Neural progenitor cell (in vitro differentiated cells): ENCODE measurements at regions not wholly inside any gene's neighbourhood (a gene's known extent, or its start where the extent isn't known, plus 50 kb on each side); places are given as distances from the start of the nearest gene placed in this dataset.

Experiments
- DNase-seq: peaks from one replicate; pipeline ENCODE4 v3.0.0-alpha.2; 2016; ENCODE audit warnings: low spot score
- H2AFZ ChIP-seq: fragments of 200-600 bp; sonication (generic); replicated peaks from 2 replicates; pipeline ENCODE4 v1.6.1; 2016; ENCODE audit warnings: antibody characterized with exemption
- H3F3A ChIP-seq: fragments of 200-600 bp; sonication (generic); 2 replicates; pipeline ENCODE4 v1.6.1; 2016; ENCODE audit warnings: antibody characterized with exemption, low read depth
- H3K27ac ChIP-seq: fragments of 200-600 bp; sonication (generic); 2 replicates; pipeline ENCODE4 v1.5.1; 2016; ENCODE audit warnings: mild to moderate bottlenecking
- H3K27me3 ChIP-seq: fragments of 200-600 bp; sonication (generic); 2 replicates; pipeline ENCODE4 v1.6.1; 2016; ENCODE audit warnings: mild to moderate bottlenecking, moderate library complexity
- H3K36me3 ChIP-seq: fragments of 200-600 bp; sonication (generic); 2 replicates; pipeline ENCODE4 v1.5.1; 2016
- H3K4me1 ChIP-seq: fragments of 200-600 bp; sonication (generic); 2 replicates; pipeline ENCODE4 v1.6.1; 2016; ENCODE audit warnings: mixed run types
- H3K4me2 ChIP-seq: fragments of 200-600 bp; sonication (generic); 2 replicates; pipeline ENCODE4 v1.6.1; 2016
- H3K4me3 ChIP-seq: fragments of 200-600 bp; sonication (generic); 2 replicates; pipeline ENCODE4 v1.5.1; 2016
- H3K79me2 ChIP-seq: fragments of 200-600 bp; sonication (generic); 2 replicates; pipeline ENCODE4 v1.6.1; 2016; ENCODE audit warnings: low read depth
- H3K9ac ChIP-seq: fragments of 200-600 bp; sonication (generic); 2 replicates; pipeline ENCODE4 v1.6.1; 2016
- H3K9me3 ChIP-seq: fragments of 200-600 bp; sonication (generic); 2 replicates; pipeline ENCODE4 v1.5.1; 2016; ENCODE audit warnings: low read depth
- H4K20me1 ChIP-seq: fragments of 200-600 bp; sonication (generic); 2 replicates; pipeline ENCODE4 v1.6.1; 2016; ENCODE audit warnings: low read depth
- H3K27ac Mint-ChIP-seq: 3 replicates; pipeline ENCODE4 v1.8.0; 2021; ENCODE audit warnings: mixed read lengths
- H3K27me3 Mint-ChIP-seq: 2 replicates; pipeline ENCODE4 v1.8.0; 2022; ENCODE audit warnings: low read depth, mild to moderate bottlenecking, inconsistent platforms, moderate library complexity, mixed read lengths; ENCODE audit not compliant: insufficient read depth
- H3K36me3 Mint-ChIP-seq: 3 replicates; pipeline ENCODE4 v1.8.0; 2021; ENCODE audit warnings: mixed read lengths
- H3K4me1 Mint-ChIP-seq: 3 replicates; pipeline ENCODE4 v1.8.0; 2021; ENCODE audit warnings: mixed read lengths
- H3K4me3 Mint-ChIP-seq: 3 replicates; pipeline ENCODE4 v1.8.0; 2021; ENCODE audit warnings: mild to moderate bottlenecking, moderate library complexity, mixed read lengths
- H3K9me3 Mint-ChIP-seq: 3 replicates; pipeline ENCODE4 v1.8.0; 2020; ENCODE audit warnings: mixed read lengths
- CTCF ChIP-seq: fragments of 200-600 bp; sonication (generic); IDR thresholded peaks from 2 replicates; pipeline ENCODE4 v1.5.1; 2017; ENCODE audit warnings: antibody characterized with exemption, mild to moderate bottlenecking
- EZH2 ChIP-seq: fragments of 200-600 bp; sonication (generic); IDR thresholded peaks from 2 replicates; pipeline ENCODE4 v1.6.1; 2017; ENCODE audit warnings: antibody characterized with exemption, mild to moderate bottlenecking, moderate library complexity
- EZH2phosphoT487 ChIP-seq: fragments of 200-600 bp; sonication (generic); IDR thresholded peaks from 2 replicates; pipeline ENCODE4 v1.6.1; 2017; ENCODE audit warnings: antibody characterized with exemption

GRCh38 chr4:8790749-8791148 is 80.9 kb downstream of the HMX1 start:
- Histone ChIP-seq H3K27ac (no peak overlapping the region), H3K4me3 (no peak overlapping the region), H3K9ac (no peak overlapping the region), H3K27me3 (no peaks in the 10 kb centered on the region), H3K36me3 (no peaks in the 10 kb centered on the region), H4K20me1 (no peaks in the 10 kb centered on the region), H2AFZ (no peak overlapping the region), H3K9me3 (no peaks in the 10 kb centered on the region), H3K4me2 (no peak overlapping the region), H3K4me1 (no peaks in the 10 kb centered on the region), H3K79me2 (no peaks in the 10 kb centered on the region), H3F3A (no peaks in the 10 kb centered on the region)
- Mint-ChIP-seq H3K4me3 (no peak overlapping the region), H3K36me3 (no peaks in the 10 kb centered on the region), H3K9me3 (no peaks in the 10 kb centered on the region), H3K4me1 (peaks cover 8% of the 10 kb centered on the region), H3K27ac (no peak overlapping the region), H3K27me3 (peaks cover 4% of the 10 kb centered on the region)
- DNase-seq: no peak
- TF ChIP-seq EZH2phosphoT487 (no peak), CTCF (no peak), EZH2 (no peak)

DNA sequence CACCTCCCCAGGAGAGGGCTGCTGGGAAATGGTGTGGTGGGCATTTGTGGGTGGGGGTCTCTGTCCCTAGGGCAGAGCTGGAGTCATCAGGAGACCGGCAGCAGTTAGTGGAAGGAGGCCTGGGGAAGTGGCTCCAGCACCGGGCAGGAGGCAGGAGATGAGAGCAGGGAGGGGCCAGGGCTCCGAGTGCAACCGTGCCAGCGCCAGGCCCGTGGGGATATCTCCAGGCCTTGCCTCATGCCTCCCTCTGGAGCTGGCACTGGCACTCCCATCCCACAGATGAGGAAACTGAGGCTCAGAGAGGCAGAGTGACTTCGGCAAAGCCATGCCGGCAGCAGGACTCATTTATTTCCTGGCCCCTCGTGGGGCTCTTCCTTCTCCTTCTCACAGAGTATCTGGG is 83.5 kb downstream of the HMX1 start:
- Mint-ChIP-seq H3K4me3 (no peak overlapping the region), H3K27me3 (peaks cover 4% of the 10 kb centered on the region), H3K9me3 (no peaks in the 10 kb centered on the region), H3K36me3 (no peaks in the 10 kb centered on the region), H3K4me1 (no peaks in the 10 kb centered on the region), H3K27ac (no peak overlapping the region)
- no peaks in the 10 kb centered on the region for H3K4me1 ChIP-seq
- H3K4me2 ChIP-seq: no peak overlapping the region
- H3K36me3 ChIP-seq: no peaks in the 10 kb centered on the region
- no peaks in the 10 kb centered on the region for H4K20me1 ChIP-seq
- H3K27me3 ChIP-seq: no peaks in the 10 kb centered on the region
- no peak for DNase-seq
- H3K79me2 ChIP-seq: no peaks in the 10 kb centered on the region
- no peak overlapping the region for H2AFZ ChIP-seq
- no peak overlapping the region for H3K27ac ChIP-seq
- TF ChIP-seq CTCF (no peak), EZH2 (no peak), EZH2phosphoT487 (no peak)
- H3K9ac ChIP-seq: no peak overlapping the region
- H3K9me3 ChIP-seq: no peaks in the 10 kb centered on the region
- no peak overlapping the region for H3K4me3 ChIP-seq
- H3F3A ChIP-seq: no peaks in the 10 kb centered on the region

- no peaks in the 10 kb centered on the region for H3K36me3 Mint-ChIP-seq
Observed at GRCh38 chr4:8786166-8786565, 85.5 kb downstream of the HMX1 start.

More at GRCh38 chr4:8786166-8786565, 85.5 kb downstream of the HMX1 start:
- no peak overlapping the region for H3K4me3 ChIP-seq
- H3K9ac ChIP-seq: no peak overlapping the region
- H3K4me2 ChIP-seq: no peak overlapping the region
- no peak overlapping the region for H3K27ac ChIP-seq
- no peaks in the 10 kb centered on the region for H3K79me2 ChIP-seq
- no peaks in the 10 kb centered on the region for H3K4me1 ChIP-seq
- TF ChIP-seq EZH2phosphoT487: no peak
- no peak for TF ChIP-seq CTCF
- TF ChIP-seq EZH2: no peak
- no peak for DNase-seq
- H3F3A ChIP-seq: no peaks in the 10 kb centered on the region
- H3K27ac Mint-ChIP-seq: no peak overlapping the region
- H4K20me1 ChIP-seq: no peaks in the 10 kb centered on the region
- H3K9me3 Mint-ChIP-seq: no peaks in the 10 kb centered on the region
- no peaks in the 10 kb centered on the region for H3K9me3 ChIP-seq
- H3K4me3 Mint-ChIP-seq: no peak overlapping the region
- H2AFZ ChIP-seq: no peak overlapping the region
- peaks cover 8% of the 10 kb centered on the region for H3K27me3 Mint-ChIP-seq
- no peaks in the 10 kb centered on the region for H3K27me3 ChIP-seq
- no peaks in the 10 kb centered on the region for H3K4me1 Mint-ChIP-seq
- H3K36me3 ChIP-seq: no peaks in the 10 kb centered on the region
